Occipital lobe (tissue), 1 donor: ENCODE measurements at regions not wholly inside any gene's neighbourhood (a gene's known extent, or its start where the extent isn't known, plus 50 kb on each side); places are given as distances from the start of the nearest gene placed in this dataset.

Experiments used
- DNase-seq: peaks from one replicate; lab custom pipeline; 2025; lab: John Stamatoyannopoulos, UW

GRCh38 chr11:109106151-109106906 lies 315.7 kb upstream of the C11orf87 start:
- DNase-seq = no peak

- no peak for DNase-seq
Measured at GRCh38 chr11:109109150-109109549, 312.8 kb upstream of the C11orf87 start.

GRCh38 chr11:109109571-109110315 lies 312.2 kb upstream of the C11orf87 start:
- no peak for DNase-seq

GRCh38 chr11:109112261-109112660 lies 309.7 kb upstream of the C11orf87 start:
- no peak for DNase-seq

GRCh38 chr11:109112821-109113280 lies 309.1 kb upstream of the C11orf87 start:
- DNase-seq = no peak

- DNase-seq = no peak
Measured at GRCh38 chr11:109120341-109120740, 301.6 kb upstream of the C11orf87 start.

GRCh38 chr11:109121173-109121932 lies 300.6 kb upstream of the C11orf87 start:
- no peak for DNase-seq

- peak; percentile 33 for DNase-seq
Measured at GRCh38 chr11:109123816-109124787, 297.9 kb upstream of the C11orf87 start.

- DNase-seq = no peak
Measured at GRCh38 chr11:109130910-109131309, 291.1 kb upstream of the C11orf87 start.

- DNase-seq = no peak
Measured at GRCh38 chr11:109132539-109132938, 289.5 kb upstream of the C11orf87 start.

GRCh38 chr11:109133159-109133558 lies 288.8 kb upstream of the C11orf87 start:
- DNase-seq = no peak

GRCh38 chr11:109135627-109136026 lies 286.4 kb upstream of the C11orf87 start:
- no peak for DNase-seq

- DNase-seq = no peak
Measured at GRCh38 chr11:109138196-109138595, 283.8 kb upstream of the C11orf87 start.

GRCh38 chr11:109140426-109140825 lies 281.6 kb upstream of the C11orf87 start:
- DNase-seq = no peak

- DNase-seq = no peak
Measured at GRCh38 chr11:109140857-109141515, 281.0 kb upstream of the C11orf87 start.

GRCh38 chr11:109145287-109145686 lies 276.7 kb upstream of the C11orf87 start:
- DNase-seq = no peak

- no peak for DNase-seq
Measured at GRCh38 chr11:109147726-109148125, 274.3 kb upstream of the C11orf87 start.

GRCh38 chr11:109148669-109149068 lies 273.3 kb upstream of the C11orf87 start:
- DNase-seq = no peak

- DNase-seq = no peak
Measured at GRCh38 chr11:109150581-109150980, 271.4 kb upstream of the C11orf87 start.

GRCh38 chr11:109153836-109154235 lies 268.2 kb upstream of the C11orf87 start:
- no peak for DNase-seq
